ENCODE measurements at regions not wholly inside any gene's neighbourhood (a gene's known extent, or its start where the extent isn't known, plus 50 kb on each side); places are given as distances from the start of the nearest gene placed in this dataset.
"Not testable (repeated sequence)": the region's sequence is repeated elsewhere in the genome, so short reads cannot be mapped to it uniquely, and the experiment has no call there.

- DNase-seq (ENCODE audit: low read depth in 1 of 2, low spot score in 1 of 2): no peak
These were observed 1233.6 kb upstream of the TMEFF2 start for GRCh38 chr2:193428336-193428818.

- DNase-seq (ENCODE audit: low read depth in 1 of 2, low spot score in 1 of 2): not testable (repeated sequence)
These were observed 1217.6 kb upstream of the TMEFF2 start for GRCh38 chr2:193412368-193412767.

GRCh38 chr2:193409951-193410350 lies 1215.2 kb upstream of the TMEFF2 start:
- DNase-seq (ENCODE audit: low read depth in 1 of 2, low spot score in 1 of 2): no peak

- no peak for DNase-seq (ENCODE audit: low read depth in 1 of 2, low spot score in 1 of 2)
These were observed 1187.8 kb upstream of the TMEFF2 start for GRCh38 chr2:193382583-193382982.

GRCh38 chr2:193377789-193378188 lies 1183.1 kb upstream of the TMEFF2 start:
- no peak for DNase-seq (ENCODE audit: low read depth in 1 of 2, low spot score in 1 of 2)

GRCh38 chr2:193373120-193373519 lies 1178.4 kb upstream of the TMEFF2 start:
- DNase-seq (ENCODE audit: low read depth in 1 of 2, low spot score in 1 of 2): no peak

- no peak for DNase-seq (ENCODE audit: low read depth in 1 of 2, low spot score in 1 of 2)
These were observed 1176.5 kb upstream of the TMEFF2 start for GRCh38 chr2:193371200-193371599.

GRCh38 chr2:193368615-193369014 lies 1173.9 kb upstream of the TMEFF2 start:
- no peak for DNase-seq (ENCODE audit: low read depth in 1 of 2, low spot score in 1 of 2)

GRCh38 chr2:193357508-193357907 lies 1162.8 kb upstream of the TMEFF2 start:
- DNase-seq (ENCODE audit: low read depth in 1 of 2, low spot score in 1 of 2): no peak

GRCh38 chr2:193352665-193353242 lies 1158.0 kb upstream of the TMEFF2 start:
- not testable (repeated sequence) for DNase-seq (ENCODE audit: low read depth in 1 of 2, low spot score in 1 of 2)

GRCh38 chr2:193350509-193350908 lies 1155.8 kb upstream of the TMEFF2 start:
- DNase-seq (ENCODE audit: low read depth in 1 of 2, low spot score in 1 of 2): no peak

- no peak for DNase-seq (ENCODE audit: low read depth in 1 of 2, low spot score in 1 of 2)
These were observed 1154.9 kb upstream of the TMEFF2 start for GRCh38 chr2:193349642-193350041.

- no peak for DNase-seq (ENCODE audit: low read depth in 1 of 2, low spot score in 1 of 2)
These were observed 1153.3 kb upstream of the TMEFF2 start for GRCh38 chr2:193348055-193348454.

- DNase-seq (ENCODE audit: low read depth in 1 of 2, low spot score in 1 of 2): no peak
These were observed 1142.0 kb upstream of the TMEFF2 start for GRCh38 chr2:193336781-193337180.

- no peak for DNase-seq (ENCODE audit: low read depth in 1 of 2, low spot score in 1 of 2)
These were observed 1139.7 kb upstream of the TMEFF2 start for GRCh38 chr2:193334401-193334800.

- no peak for DNase-seq (ENCODE audit: low read depth in 1 of 2, low spot score in 1 of 2)
These were observed 1138.8 kb upstream of the TMEFF2 start for GRCh38 chr2:193333539-193333938.

- DNase-seq (ENCODE audit: low read depth in 1 of 2, low spot score in 1 of 2): no peak
These were observed 1138.2 kb upstream of the TMEFF2 start for GRCh38 chr2:193332941-193333340.

GRCh38 chr2:193331676-193332075 lies 1136.9 kb upstream of the TMEFF2 start:
- DNase-seq (ENCODE audit: low read depth in 1 of 2, low spot score in 1 of 2): no peak

GRCh38 chr2:193326296-193326695 lies 1131.6 kb upstream of the TMEFF2 start:
- no peak for DNase-seq (ENCODE audit: low read depth in 1 of 2, low spot score in 1 of 2)

GRCh38 chr2:193315428-193316091 lies 1120.8 kb upstream of the TMEFF2 start:
- DNase-seq (ENCODE audit: low read depth in 1 of 2, low spot score in 1 of 2): no peak

- DNase-seq (ENCODE audit: low read depth in 1 of 2, low spot score in 1 of 2): no peak
These were observed 1108.7 kb upstream of the TMEFF2 start for GRCh38 chr2:193303464-193303863.

- no peak for DNase-seq (ENCODE audit: low read depth in 1 of 2, low spot score in 1 of 2)
These were observed 1099.6 kb upstream of the TMEFF2 start for GRCh38 chr2:193294371-193294770.

GRCh38 chr2:193279361-193279760 lies 1084.6 kb upstream of the TMEFF2 start:
- no peak for DNase-seq (ENCODE audit: low read depth in 1 of 2, low spot score in 1 of 2)
